Activated naive CD4-positive, alpha-beta T cell (primary cell): ENCODE measurements at regions not wholly inside any gene's neighbourhood (a gene's known extent, or its start where the extent isn't known, plus 50 kb on each side); places are given as distances from the start of the nearest gene placed in this dataset.

Experiments used
- DNase-seq, 4 experiments: peaks; one replicate each; lab custom pipeline; 2025; lab: John Stamatoyannopoulos, UW

DNA sequence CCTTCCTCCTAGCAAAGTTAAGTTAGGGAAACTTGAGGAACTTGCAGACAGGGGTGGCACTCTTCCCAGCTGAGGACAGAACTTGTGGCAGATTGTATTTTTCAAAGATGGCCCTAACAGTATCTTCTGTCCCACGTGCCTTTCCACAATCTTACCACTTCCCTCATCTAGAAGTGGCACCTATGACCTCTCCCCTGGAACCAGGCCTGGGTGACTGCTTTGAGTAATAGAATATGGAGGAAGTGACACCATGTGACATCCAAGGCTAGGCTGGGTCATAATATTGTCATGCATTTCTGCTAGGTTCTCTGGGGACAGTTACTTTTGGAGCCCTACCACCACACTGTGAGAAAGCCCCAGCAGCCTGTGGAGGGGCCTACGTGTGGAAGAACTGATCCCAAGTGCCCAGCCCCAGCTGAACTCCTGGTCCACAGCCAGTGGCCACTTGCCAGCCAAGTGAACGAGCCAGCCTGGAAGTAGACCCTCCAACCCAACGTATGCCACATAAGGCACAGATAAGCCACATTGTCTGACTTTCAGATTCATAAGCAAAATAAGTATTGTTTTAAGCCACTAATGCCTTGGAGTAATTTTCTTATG lies 193.7 kb downstream of the PTPN20 start:
- DNase-seq, result no peak

DNA sequence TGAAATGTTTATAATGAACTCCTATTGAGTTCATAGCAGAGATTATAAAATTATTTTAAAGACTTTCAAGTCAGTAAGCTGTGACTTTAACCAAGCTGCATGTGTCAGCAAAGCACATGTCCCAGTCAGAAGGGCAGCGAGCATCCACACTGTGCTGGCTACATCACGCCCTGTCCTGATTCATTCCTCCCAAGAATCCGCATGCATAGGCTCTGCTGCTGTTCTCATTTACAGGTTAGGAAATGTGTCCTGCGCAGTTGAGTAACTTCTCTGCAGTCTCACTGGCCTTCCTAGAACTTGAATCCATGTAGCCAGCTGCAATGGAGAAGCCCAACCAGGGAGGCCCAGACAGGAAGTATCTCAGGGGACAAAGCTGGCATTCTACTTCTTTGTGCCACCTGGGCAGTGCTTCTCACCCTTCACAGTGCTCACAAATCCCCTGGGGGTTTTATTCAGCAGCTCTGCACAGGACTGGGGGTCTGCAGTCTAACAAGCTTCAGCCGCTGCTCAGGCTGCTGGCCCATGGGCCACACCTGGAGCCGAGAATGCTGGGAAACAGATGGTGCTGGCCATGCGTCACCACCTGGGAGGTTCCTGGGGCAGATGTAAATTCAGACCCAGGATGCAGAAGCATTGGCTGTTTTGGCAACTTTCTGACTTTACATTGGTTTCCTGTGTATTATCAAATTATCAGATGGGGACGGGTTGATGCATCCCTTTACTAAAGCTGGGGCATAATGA lies 192.8 kb upstream of the GDF10 start:
- no peak for DNase-seq

DNA sequence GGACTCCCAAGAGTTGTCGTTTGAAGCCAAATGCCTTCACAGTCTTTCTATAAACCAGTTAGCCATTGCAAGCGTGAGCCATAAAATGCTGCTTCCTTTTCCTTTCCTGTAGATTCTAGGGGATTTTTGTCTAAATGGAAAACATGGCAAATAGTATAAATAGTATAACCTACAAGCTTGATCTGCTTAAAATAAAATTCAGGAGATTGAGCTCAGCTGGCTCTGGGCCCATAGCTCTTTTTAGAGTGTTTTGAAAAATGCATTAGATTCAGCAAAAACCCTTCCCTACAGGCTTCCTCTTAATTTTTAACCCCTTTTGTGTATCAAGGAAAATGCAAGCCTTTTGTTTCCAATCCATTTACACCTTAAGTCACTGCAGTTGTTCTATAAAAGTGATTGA lies 190.1 kb upstream of the GDF10 start:
- no peak for DNase-seq

- DNase-seq, result no peak
Measured at GRCh38 chr10:47111329-47111862, 188.6 kb upstream of the GDF10 start.

DNA sequence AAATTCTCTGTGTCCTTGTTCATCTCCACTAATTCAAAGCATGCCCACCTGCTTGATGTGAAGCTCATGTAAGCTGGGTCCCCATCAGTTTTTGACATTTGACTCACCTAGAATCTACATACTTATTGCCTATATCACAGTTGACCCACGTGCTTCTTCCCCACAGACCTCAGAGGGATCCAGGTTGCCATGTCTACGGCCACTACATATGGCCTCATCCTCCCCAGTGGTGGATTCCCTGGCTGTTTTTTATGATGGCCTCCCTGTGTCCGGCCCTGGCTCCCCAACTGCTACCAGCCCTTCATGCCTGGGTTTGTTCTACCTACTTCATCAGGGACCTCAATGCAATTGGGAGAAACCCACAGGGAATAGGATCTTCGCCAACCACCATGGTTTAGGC lies 187.4 kb upstream of the GDF10 start:
- no peak for DNase-seq

DNA sequence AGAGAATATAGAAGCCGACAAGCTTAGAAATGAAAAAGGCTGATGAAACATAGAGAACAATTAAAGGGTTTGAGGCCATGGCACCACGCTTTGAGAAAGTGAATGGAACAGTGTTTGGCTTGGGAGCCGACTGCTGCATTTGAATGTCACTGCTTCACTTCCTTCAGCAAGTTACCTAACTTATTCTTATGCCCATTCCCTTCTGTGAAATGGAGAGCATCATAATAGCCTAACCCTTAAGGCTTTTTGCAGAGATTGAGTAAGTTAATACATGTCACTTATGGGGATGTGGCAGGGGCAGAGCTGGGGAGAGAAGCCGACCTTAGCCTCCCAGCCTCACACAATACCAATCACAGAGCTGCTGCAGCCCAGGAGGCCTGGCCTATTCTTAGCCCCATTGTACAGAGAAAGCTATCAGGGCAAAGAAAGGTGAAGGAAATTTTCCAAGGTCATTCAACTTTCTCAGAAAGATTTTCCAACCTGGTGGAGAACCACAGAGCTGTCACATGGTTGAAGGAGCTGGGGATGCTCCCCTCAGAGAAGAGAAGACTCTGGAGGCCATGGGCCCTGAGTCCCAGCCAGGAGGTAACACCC lies 186.0 kb upstream of the GDF10 start:
- DNase-seq, result no peak

DNA sequence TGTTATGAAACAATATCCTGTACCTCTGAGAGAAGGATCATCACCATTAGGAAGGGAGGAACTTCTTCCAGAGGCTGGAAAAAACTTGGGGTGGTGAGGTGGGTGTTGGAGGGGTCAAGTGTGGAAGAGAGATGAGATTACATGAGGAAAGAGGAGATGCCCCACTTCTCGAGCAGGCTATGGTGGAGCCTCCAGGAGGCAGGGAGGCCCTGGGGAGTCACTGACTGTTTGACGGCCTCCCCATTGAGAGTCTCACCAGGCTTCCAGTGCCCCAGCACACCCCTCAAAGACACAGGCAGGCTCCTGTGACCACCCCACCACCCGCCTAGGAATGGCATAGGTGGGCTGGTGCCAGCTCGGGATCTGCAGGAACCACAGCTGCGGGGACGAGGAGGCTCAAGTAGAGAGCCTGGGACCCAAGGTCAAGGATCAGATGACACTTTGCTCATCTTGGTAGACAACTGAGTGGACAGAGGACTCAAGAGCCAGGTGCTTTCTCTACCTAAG lies 185.3 kb upstream of the GDF10 start:
- no peak for DNase-seq

DNA sequence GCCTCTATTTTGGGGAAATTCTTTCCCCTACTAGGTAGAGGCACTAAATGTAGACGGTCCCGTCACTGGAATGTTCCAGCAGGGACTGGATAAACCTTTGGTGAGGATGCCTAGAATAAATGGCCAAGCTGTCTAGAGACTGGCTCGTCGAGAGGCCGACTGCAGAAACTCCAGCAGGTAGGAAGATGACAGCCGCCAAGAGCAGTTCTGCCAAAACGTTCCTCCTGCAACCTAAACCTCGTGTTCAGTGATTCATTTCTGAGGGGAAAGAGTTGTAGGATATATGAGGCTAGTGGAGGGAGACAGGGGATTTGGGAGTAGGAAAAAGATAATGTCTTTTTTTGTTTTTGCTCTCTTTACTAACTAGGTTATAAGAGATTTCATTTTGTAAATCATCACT lies 184.7 kb upstream of the GDF10 start:
- no peak for DNase-seq

GRCh38 chr10:47116445-47116844 lies 183.6 kb upstream of the GDF10 start:
- no peak for DNase-seq

- no peak for DNase-seq
Measured at GRCh38 chr10:47118326-47118725, 181.7 kb upstream of the GDF10 start.

GRCh38 chr10:47121336-47121735 lies 178.7 kb upstream of the GDF10 start:
- DNase-seq, result no peak

GRCh38 chr10:47123716-47124288 lies 176.2 kb upstream of the GDF10 start:
- DNase-seq, result no peak

- no peak for DNase-seq
Measured at GRCh38 chr10:47127188-47127785, 172.7 kb upstream of the GDF10 start.

GRCh38 chr10:47130491-47130890 lies 169.5 kb upstream of the GDF10 start:
- DNase-seq, result no peak

DNA sequence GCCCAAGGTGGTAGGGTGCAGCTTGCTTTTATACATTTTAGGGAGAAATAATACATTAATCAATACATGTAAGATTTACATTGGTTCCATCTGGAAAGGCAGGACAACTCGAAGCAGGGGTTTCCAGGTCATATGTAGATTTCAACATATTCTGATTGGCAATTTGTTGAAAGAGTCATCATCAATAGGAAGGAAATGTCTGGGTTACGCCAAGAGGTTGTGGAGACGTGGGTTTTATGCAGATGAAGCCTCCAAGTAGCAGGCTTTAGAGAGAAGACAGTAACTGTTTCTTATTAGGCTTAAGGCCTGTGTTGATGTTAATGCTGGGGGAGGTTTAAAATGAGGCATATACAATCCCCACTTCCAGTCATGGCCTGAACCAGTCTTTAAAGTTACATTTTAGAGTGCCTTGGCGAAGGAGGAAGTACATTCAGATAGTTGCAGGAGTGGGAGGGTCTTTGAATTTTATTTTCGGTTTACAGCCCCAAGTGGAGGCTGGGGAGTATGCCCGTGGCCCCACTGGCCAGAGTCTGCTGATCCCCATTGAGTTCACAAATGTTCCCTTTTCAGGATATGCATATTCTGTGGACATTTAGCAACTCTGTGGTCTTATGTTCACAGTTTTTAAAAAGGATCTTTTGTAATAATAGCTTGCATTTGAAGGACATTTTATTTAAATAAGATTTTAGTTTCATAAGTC lies 166.0 kb upstream of the GDF10 start:
- no peak for DNase-seq

DNA sequence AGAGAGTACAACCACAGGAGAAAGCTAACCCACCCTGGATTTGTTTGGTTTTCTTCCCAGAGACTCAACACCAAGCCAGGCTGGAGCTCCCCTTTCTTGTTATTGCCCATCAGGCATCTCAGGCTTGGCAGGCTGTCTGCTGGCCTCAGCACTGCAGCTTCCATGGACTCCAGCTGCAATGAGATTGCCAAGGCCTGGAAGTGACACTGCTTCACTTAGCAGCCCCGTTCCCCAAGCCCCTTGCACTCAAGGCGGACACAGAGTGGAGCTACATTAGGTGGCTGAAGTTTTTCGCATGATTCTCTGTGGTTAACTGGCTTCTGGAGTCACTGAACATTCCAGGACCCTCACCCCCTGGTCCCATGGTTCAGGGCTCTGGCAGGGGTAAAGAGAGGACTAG lies 163.1 kb upstream of the GDF10 start:
- no peak for DNase-seq

GRCh38 chr10:47137311-47137851 lies 162.6 kb upstream of the GDF10 start:
- no peak for DNase-seq

GRCh38 chr10:47139121-47139520 lies 160.9 kb upstream of the GDF10 start:
- DNase-seq, result no peak

- DNase-seq, result no peak
Measured at GRCh38 chr10:47140761-47141348, 159.1 kb upstream of the GDF10 start.

- no peak for DNase-seq
Measured at GRCh38 chr10:47141349-47141748, 158.6 kb upstream of the GDF10 start.

DNA sequence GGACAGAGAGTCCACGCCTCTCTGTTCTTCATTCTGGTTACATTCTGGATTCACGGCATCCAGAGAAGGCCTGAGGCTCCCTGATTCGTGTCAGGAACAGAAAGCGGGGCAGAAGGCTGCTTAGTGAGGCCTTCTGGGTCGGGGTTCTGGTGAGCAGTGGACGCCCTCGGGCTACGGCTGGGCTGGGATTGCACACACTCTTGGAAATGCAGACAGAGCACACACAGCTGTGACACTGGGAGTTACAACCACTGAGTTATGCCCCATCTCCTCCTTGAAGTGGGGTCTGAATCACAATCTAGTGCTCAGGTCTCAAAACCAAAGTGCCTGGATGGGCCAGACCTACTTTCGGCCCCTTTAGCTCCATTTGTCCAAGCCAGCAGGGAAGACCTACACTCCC lies 156.9 kb upstream of the GDF10 start:
- no peak for DNase-seq
